ENCODE measurements at regions not wholly inside any gene's neighbourhood (a gene's known extent, or its start where the extent isn't known, plus 50 kb on each side); places are given as distances from the start of the nearest gene placed in this dataset.

- TF ChIP-seq CTCF (IDR thresholded peaks at IDR 0.05; ENCODE audit: borderline replicate concordance, extremely low read depth, low read length, poor library complexity, severe bottlenecking) (no peak), EZH2 (IDR thresholded peaks at IDR 0.05; ENCODE audit: borderline replicate concordance, low read depth, low read length, severe bottlenecking) (no peak)
These were observed 146.5 kb upstream of the IRX4 start for GRCh38 chr5:2029206-2029605.

All from DND-41 (cell line).